ENCODE measurements at regions not wholly inside any gene's neighbourhood (a gene's known extent, or its start where the extent isn't known, plus 50 kb on each side); places are given as distances from the start of the nearest gene placed in this dataset.

- TF ChIP-seq POLR2A (IDR thresholded peaks at IDR 0.05; ENCODE audit: low read depth, low read length): no peak
- no peak for DNase-seq (ENCODE audit: insufficient read length, low spot score)
- no peak for FAIRE-seq
These were observed 191.7 kb upstream of the ZC3H15 start for GRCh38 chr2:186294248-186294888.

GRCh38 chr2:186299610-186300009, 186.4 kb upstream of the ZC3H15 start:
- DNase-seq (ENCODE audit: insufficient read length, low spot score) (no peak), FAIRE-seq (no peak)
- TF ChIP-seq POLR2A (IDR thresholded peaks at IDR 0.05; ENCODE audit: low read depth, low read length): no peak

DNA sequence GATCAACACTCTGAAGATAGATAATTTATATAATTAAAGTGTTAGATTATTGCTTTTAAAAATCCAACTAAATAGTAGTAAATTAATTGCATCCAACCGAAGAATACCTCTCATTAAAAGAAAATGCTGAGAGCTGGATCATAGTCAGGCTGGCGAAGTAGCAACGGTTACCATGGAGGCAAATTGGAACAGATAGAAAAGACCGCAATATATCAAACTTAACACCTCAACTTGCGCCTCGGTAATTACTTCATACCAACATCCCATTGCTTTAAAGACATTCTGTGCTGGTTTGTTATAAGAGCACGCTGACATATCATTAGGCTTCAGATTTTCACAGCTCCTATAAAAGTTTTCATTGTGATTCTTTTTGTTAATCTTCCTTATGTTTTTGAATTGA, 183.8 kb upstream of the ZC3H15 start:
- DNase-seq (ENCODE audit: insufficient read length, low spot score): no peak
- no peak for TF ChIP-seq POLR2A (IDR thresholded peaks at IDR 0.05; ENCODE audit: low read depth, low read length)
- FAIRE-seq: no peak

- DNase-seq (ENCODE audit: insufficient read length, low spot score): no peak
- no peak for FAIRE-seq
- no peak for TF ChIP-seq POLR2A (IDR thresholded peaks at IDR 0.05; ENCODE audit: low read depth, low read length)
These were observed 183.0 kb upstream of the ZC3H15 start for GRCh38 chr2:186303091-186303490.

DNA sequence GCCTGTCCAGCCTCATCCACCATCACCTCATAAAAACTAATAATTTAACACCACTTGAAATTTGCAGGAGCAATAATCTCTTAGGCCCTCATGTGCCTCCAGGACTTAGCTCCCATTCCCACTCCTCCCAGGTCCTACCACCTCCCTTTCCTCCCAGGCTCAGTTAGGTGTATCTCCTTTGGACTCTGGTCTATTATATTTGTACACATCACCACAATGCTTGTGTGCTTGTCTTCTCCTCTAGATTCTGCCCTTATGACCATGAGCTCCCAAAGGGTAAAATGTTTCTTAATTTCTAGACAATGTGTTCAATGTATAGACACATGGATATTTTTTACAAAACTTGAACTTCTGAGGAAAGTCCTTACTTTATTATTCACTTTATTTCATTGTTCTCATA, 182.0 kb upstream of the ZC3H15 start:
- no peak for TF ChIP-seq POLR2A (IDR thresholded peaks at IDR 0.05; ENCODE audit: low read depth, low read length)
- DNase-seq (ENCODE audit: insufficient read length, low spot score) (no peak), FAIRE-seq (no peak)

DNA sequence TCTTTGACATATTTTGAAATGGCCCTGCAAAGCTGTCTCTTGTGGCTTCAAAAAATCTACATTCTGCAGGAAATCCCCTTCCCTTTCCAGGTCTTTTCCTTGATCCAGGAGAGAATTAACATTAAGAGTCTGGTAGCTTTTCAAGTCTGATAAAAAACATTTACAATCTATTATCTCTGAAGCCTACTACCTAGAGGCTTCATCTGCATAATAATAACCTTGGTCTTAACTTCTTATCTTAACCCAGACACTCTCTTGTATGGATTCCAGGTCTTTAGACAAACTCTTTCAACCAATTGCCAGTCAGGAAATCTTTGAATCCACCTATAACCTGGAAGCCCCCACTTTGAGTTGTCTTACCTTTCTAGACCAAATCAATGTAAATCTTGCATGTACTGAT, 179.3 kb upstream of the ZC3H15 start:
- TF ChIP-seq POLR2A (IDR thresholded peaks at IDR 0.05; ENCODE audit: low read depth, low read length): no peak
- FAIRE-seq (no peak), DNase-seq (ENCODE audit: insufficient read length, low spot score) (no peak)

DNA sequence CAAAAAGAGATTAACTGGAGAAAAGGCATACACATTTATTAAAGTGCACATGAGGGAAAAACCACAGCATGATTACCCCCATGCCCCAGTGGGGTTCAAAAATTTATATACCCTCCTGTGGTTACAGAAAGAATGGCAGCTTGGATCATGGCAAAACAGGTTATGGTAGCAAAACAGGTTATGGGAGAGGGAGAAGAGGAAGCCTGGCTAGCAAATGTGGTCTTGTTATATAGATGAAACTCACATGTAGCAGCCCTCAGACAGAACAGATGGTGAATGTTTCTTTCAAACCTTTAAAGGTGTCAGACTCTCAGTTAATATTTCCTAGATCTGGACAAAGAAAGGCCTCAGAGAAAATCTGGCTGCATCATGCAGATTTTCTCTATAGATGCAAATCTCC, 178.2 kb upstream of the ZC3H15 start:
- FAIRE-seq (no peak), DNase-seq (ENCODE audit: insufficient read length, low spot score) (no peak)
- TF ChIP-seq POLR2A (IDR thresholded peaks at IDR 0.05; ENCODE audit: low read depth, low read length): no peak

GRCh38 chr2:186308347-186308746, 177.7 kb upstream of the ZC3H15 start:
- DNase-seq (ENCODE audit: insufficient read length, low spot score) (no peak), FAIRE-seq (peak; percentile 58)
- TF ChIP-seq POLR2A (IDR thresholded peaks at IDR 0.05; ENCODE audit: low read depth, low read length): no peak

- TF ChIP-seq POLR2A (IDR thresholded peaks at IDR 0.05; ENCODE audit: low read depth, low read length): no peak
- FAIRE-seq: no peak
- DNase-seq (ENCODE audit: insufficient read length, low spot score): no peak
These were observed 176.2 kb upstream of the ZC3H15 start for GRCh38 chr2:186309901-186310300.

GRCh38 chr2:186319105-186319504, 167.0 kb upstream of the ZC3H15 start:
- no peak for DNase-seq (ENCODE audit: insufficient read length, low spot score)
- TF ChIP-seq POLR2A (IDR thresholded peaks at IDR 0.05; ENCODE audit: low read depth, low read length): no peak
- FAIRE-seq: no peak

GRCh38 chr2:186325827-186326535, 160.1 kb upstream of the ZC3H15 start:
- TF ChIP-seq POLR2A (IDR thresholded peaks at IDR 0.05; ENCODE audit: low read depth, low read length): no peak
- DNase-seq (ENCODE audit: insufficient read length, low spot score) (no peak), FAIRE-seq (no peak)

GRCh38 chr2:186327251-186327868, 158.7 kb upstream of the ZC3H15 start:
- no peak for TF ChIP-seq POLR2A (IDR thresholded peaks at IDR 0.05; ENCODE audit: low read depth, low read length)
- no peak for FAIRE-seq
- DNase-seq (ENCODE audit: insufficient read length, low spot score): no peak

DNA sequence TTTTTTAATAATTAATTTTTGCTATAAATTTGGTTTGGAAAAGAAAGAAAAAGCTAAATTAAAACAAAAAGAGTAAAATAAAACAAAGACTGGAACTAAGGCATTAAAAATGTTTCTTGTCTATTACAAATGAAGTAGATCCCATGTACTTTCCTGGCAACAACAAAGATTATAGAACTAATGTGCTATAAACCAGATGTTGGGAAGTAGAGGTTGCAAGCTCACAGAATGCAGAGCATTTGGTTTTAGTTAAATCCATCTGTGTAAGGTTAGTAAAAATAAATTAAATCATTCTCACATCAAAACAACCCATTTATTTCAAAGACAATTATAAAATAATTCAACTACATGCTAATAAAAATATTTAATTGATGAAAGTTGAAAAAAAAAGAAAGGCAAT, 157.2 kb upstream of the ZC3H15 start:
- DNase-seq (ENCODE audit: insufficient read length, low spot score): no peak
- FAIRE-seq: no peak
- no peak for TF ChIP-seq POLR2A (IDR thresholded peaks at IDR 0.05; ENCODE audit: low read depth, low read length)

DNA sequence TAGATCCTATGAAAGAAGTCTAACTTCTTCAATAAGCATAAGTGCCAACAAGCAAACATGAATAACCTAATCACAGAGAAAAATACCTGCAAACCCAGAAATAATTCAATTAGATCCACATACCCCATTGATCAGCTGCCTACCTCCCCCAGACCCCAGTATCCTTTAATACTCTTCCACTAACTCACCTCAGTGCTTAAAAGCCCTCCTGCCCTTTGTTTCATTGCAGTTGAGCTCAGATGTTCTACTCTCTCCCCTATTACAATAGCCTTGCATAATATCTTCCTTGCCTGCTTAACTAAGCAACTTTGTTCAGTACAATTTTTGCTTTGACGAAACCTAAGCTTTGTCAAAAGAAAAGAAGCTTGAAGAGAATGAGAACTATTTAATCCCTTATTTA, 156.0 kb upstream of the ZC3H15 start:
- DNase-seq (ENCODE audit: insufficient read length, low spot score): no peak
- no peak for TF ChIP-seq POLR2A (IDR thresholded peaks at IDR 0.05; ENCODE audit: low read depth, low read length)
- no peak for FAIRE-seq

- TF ChIP-seq POLR2A (IDR thresholded peaks at IDR 0.05; ENCODE audit: low read depth, low read length): no peak
- no peak for FAIRE-seq
These were observed 146.3 kb upstream of the ZC3H15 start for GRCh38 chr2:186339716-186340115.

More at GRCh38 chr2:186339716-186340115, 146.3 kb upstream of the ZC3H15 start:
- no peak for DNase-seq (ENCODE audit: insufficient read length, low spot score)
